HG03045 (cell line): ENCODE measurements at regions not wholly inside any gene's neighbourhood (a gene's known extent, or its start where the extent isn't known, plus 50 kb on each side); places are given as distances from the start of the nearest gene placed in this dataset.

Source experiments
- ATAC-seq: cut with Tn5 transposase; IDR thresholded peaks from one replicate; pipeline ENCODE4 v1.9.1; 2021; ENCODE audit warnings: mild to moderate bottlenecking, moderate library complexity; ENCODE audit not compliant: unreplicated experiment

- ATAC-seq, result no peak
Observed at GRCh38 chr18:45255197-45255890, 359.9 kb upstream of the SLC14A2 start.

GRCh38 chr18:45260125-45260524, 355.2 kb upstream of the SLC14A2 start:
- ATAC-seq, result no peak

- no peak for ATAC-seq
Observed at GRCh38 chr18:45266023-45266422, 349.3 kb upstream of the SLC14A2 start.

GRCh38 chr18:45267622-45268021, 347.7 kb upstream of the SLC14A2 start:
- ATAC-seq, result no peak

GRCh38 chr18:45268583-45268982, 346.7 kb upstream of the SLC14A2 start:
- ATAC-seq, result no peak

GRCh38 chr18:45270289-45270771, 344.9 kb upstream of the SLC14A2 start:
- ATAC-seq, result no peak

GRCh38 chr18:45274026-45274425, 341.2 kb upstream of the SLC14A2 start:
- ATAC-seq, result no peak

- no peak for ATAC-seq
Observed at GRCh38 chr18:45275367-45276113, 339.7 kb upstream of the SLC14A2 start.

GRCh38 chr18:45276878-45277277, 338.4 kb upstream of the SLC14A2 start:
- ATAC-seq, result no peak

GRCh38 chr18:45277908-45278307, 337.4 kb upstream of the SLC14A2 start:
- ATAC-seq, result no peak

GRCh38 chr18:45280481-45281276, 334.6 kb upstream of the SLC14A2 start:
- no peak for ATAC-seq

- ATAC-seq, result no peak
Observed at GRCh38 chr18:45282101-45282812, 333.0 kb upstream of the SLC14A2 start.

- ATAC-seq, result no peak
Observed at GRCh38 chr18:45284174-45284573, 331.1 kb upstream of the SLC14A2 start.

- no peak for ATAC-seq
Observed at GRCh38 chr18:45284851-45285250, 330.4 kb upstream of the SLC14A2 start.

- ATAC-seq, result no peak
Observed at GRCh38 chr18:45285251-45285650, 330.0 kb upstream of the SLC14A2 start.

- ATAC-seq, result no peak
Observed at GRCh38 chr18:45286431-45286830, 328.8 kb upstream of the SLC14A2 start.

GRCh38 chr18:45287531-45287930, 327.7 kb upstream of the SLC14A2 start:
- no peak for ATAC-seq

GRCh38 chr18:45290364-45290763, 324.9 kb upstream of the SLC14A2 start:
- ATAC-seq, result no peak

GRCh38 chr18:45291621-45292615, 323.4 kb upstream of the SLC14A2 start:
- no peak for ATAC-seq

- no peak for ATAC-seq
Observed at GRCh38 chr18:45295388-45295787, 319.9 kb upstream of the SLC14A2 start.
